ENCODE measurements at regions not wholly inside any gene's neighbourhood (a gene's known extent, or its start where the extent isn't known, plus 50 kb on each side); places are given as distances from the start of the nearest gene placed in this dataset.
"Not testable (repeated sequence)": the region's sequence is repeated elsewhere in the genome, so short reads cannot be mapped to it uniquely, and the experiment has no call there.

GRCh38 chr7:89401099-89401498, 605.6 kb upstream of the TEX47 start:
- DNase-seq (ENCODE audit: low read depth), result no peak

- DNase-seq (ENCODE audit: low read depth), result no peak
Observed at GRCh38 chr7:89401690-89402089, 606.2 kb upstream of the TEX47 start.

- no peak for DNase-seq (ENCODE audit: low read depth)
Observed at GRCh38 chr7:89451911-89452310, 656.4 kb upstream of the TEX47 start.

- DNase-seq (ENCODE audit: low read depth), result no peak
Observed at GRCh38 chr7:89456556-89456955, 661.0 kb upstream of the TEX47 start.

GRCh38 chr7:89458114-89458513, 662.6 kb upstream of the TEX47 start:
- no peak for DNase-seq (ENCODE audit: low read depth)

GRCh38 chr7:89474456-89474855, 678.9 kb upstream of the TEX47 start:
- DNase-seq (ENCODE audit: low read depth), result no peak

- no peak for DNase-seq (ENCODE audit: low read depth)
Observed at GRCh38 chr7:89477991-89478390, 676.3 kb upstream of the STEAP1 start.

- DNase-seq (ENCODE audit: low read depth), result no peak
Observed at GRCh38 chr7:89495704-89496103, 658.6 kb upstream of the STEAP1 start.

- no peak for DNase-seq (ENCODE audit: low read depth)
Observed at GRCh38 chr7:89500084-89500483, 654.2 kb upstream of the STEAP1 start.

GRCh38 chr7:89503281-89503680, 651.0 kb upstream of the STEAP1 start:
- no peak for DNase-seq (ENCODE audit: low read depth)

GRCh38 chr7:89507034-89507433, 647.2 kb upstream of the STEAP1 start:
- DNase-seq (ENCODE audit: low read depth), result no peak

- DNase-seq (ENCODE audit: low read depth), result no peak
Observed at GRCh38 chr7:89511900-89512299, 642.4 kb upstream of the STEAP1 start.

GRCh38 chr7:89514970-89515369, 639.3 kb upstream of the STEAP1 start:
- DNase-seq (ENCODE audit: low read depth), result no peak

GRCh38 chr7:89517815-89518214, 636.5 kb upstream of the STEAP1 start:
- no peak for DNase-seq (ENCODE audit: low read depth)

GRCh38 chr7:89549768-89550167, 604.5 kb upstream of the STEAP1 start:
- no peak for DNase-seq (ENCODE audit: low read depth)

- no peak for DNase-seq (ENCODE audit: low read depth)
Observed at GRCh38 chr7:89554209-89554608, 600.1 kb upstream of the STEAP1 start.

GRCh38 chr7:89559596-89559995, 594.7 kb upstream of the STEAP1 start:
- DNase-seq (ENCODE audit: low read depth), result no peak

- DNase-seq (ENCODE audit: low read depth), result no peak
Observed at GRCh38 chr7:89563597-89563996, 590.7 kb upstream of the STEAP1 start.

- DNase-seq (ENCODE audit: low read depth), result no peak
Observed at GRCh38 chr7:89584896-89585295, 569.4 kb upstream of the STEAP1 start.

GRCh38 chr7:89593125-89593524, 561.1 kb upstream of the STEAP1 start:
- no peak for DNase-seq (ENCODE audit: low read depth)

- no peak for DNase-seq (ENCODE audit: low read depth)
Observed at GRCh38 chr7:89602984-89603383, 551.3 kb upstream of the STEAP1 start.

- no peak for DNase-seq (ENCODE audit: low read depth)
Observed at GRCh38 chr7:89605362-89605761, 548.9 kb upstream of the STEAP1 start.

- DNase-seq (ENCODE audit: low read depth), result no peak
Observed at GRCh38 chr7:89606511-89606910, 547.8 kb upstream of the STEAP1 start.

GRCh38 chr7:89607792-89608191, 546.5 kb upstream of the STEAP1 start:
- no peak for DNase-seq (ENCODE audit: low read depth)

GRCh38 chr7:89616829-89617228, 537.4 kb upstream of the STEAP1 start:
- not testable (repeated sequence) for DNase-seq (ENCODE audit: low read depth)

Measured in non-pigmented ciliary epithelial cell (primary cell).